ENCODE measurements at regions not wholly inside any gene's neighbourhood (a gene's known extent, or its start where the extent isn't known, plus 50 kb on each side); places are given as distances from the start of the nearest gene placed in this dataset.
"Not testable (repeated sequence)": the region's sequence is repeated elsewhere in the genome, so short reads cannot be mapped to it uniquely, and the experiment has no call there.

DNA sequence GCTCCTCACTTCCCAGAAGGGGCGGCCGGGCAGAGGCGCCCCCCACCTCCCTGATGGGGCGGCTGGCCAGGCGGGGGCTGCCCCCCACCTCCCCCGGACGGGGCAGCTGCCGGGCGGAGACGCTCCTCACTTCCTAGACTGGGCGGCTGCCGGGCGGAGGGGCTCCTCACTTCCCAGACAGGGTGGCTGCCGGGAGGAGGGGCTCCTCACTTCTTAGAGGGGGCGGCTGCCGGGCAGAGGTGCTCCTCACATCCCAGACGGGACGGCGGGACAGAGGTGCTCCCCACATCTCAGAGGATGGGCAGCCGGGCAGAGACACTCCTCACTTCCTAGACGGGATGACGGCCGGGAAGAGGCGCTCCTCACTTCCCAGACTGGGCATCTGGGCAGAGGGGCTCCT is 534.0 kb upstream of the FAM98A start:
- intact Hi-C loops (cut with DNase I); H3K4me1 ChIP-seq (ENCODE audit: control insufficient read depth in 1 of 2, insufficient read depth in 2 of 2, low read length in 2 of 2); H3K27me3 ChIP-seq (ENCODE audit: control insufficient read depth in 1 of 2, insufficient read depth in 2 of 2, low read length in 1 of 2); ATAC-seq (ENCODE audit: low FRiP score); H3K9me3 ChIP-seq (ENCODE audit: control insufficient read depth, low read length); H3K4me3 ChIP-seq (ENCODE audit: low read length in 2 of 2); DNase-seq; H3K36me3 ChIP-seq (ENCODE audit: control insufficient read depth in 1 of 2, insufficient read depth in 2 of 2, low read length in 1 of 2); H3K27ac ChIP-seq (ENCODE audit: low read depth in 1 of 2, low read length in 2 of 2): not testable (repeated sequence)
- WGBS, 2 donors = 95 to 97% methylated on average over 20 to 24 of the region's 24 CpGs

DNA sequence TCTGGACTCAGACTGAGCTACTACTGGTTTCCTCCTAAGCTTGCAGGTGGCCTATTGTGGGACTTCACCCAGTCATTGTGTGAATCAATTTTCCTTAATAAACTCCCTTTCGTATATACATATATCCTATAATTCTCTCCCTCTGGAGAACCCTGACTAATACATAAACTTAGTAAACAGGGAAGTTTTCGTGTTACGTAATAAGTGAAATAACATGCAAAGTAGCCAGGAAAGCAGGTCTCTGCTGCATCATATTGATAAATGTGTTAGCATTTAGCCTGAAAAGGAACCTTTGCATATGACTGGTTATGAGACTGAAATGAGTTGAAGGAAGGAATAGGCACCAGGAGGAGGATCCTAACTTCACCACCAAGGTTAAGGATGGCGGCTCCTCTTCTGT is 527.2 kb upstream of the FAM98A start:
- no peaks in the 10 kb centered on the region for H3K4me1 ChIP-seq (ENCODE audit: control insufficient read depth in 1 of 2, insufficient read depth in 2 of 2, low read length in 2 of 2)
- intact Hi-C loops (cut with DNase I) = no loop called here
- no peak for DNase-seq
- 93 to 95% methylated on average over 4 of the region's 4 CpGs for WGBS, 2 donors
- H3K4me3 ChIP-seq (ENCODE audit: low read length in 2 of 2) = no peak overlapping the region
- no peaks in the 10 kb centered on the region for H3K9me3 ChIP-seq (ENCODE audit: control insufficient read depth, low read length)
- H3K27me3 ChIP-seq (ENCODE audit: control insufficient read depth in 1 of 2, insufficient read depth in 2 of 2, low read length in 1 of 2) = no peaks in the 10 kb centered on the region
- H3K27ac ChIP-seq (ENCODE audit: low read depth in 1 of 2, low read length in 2 of 2) = no peak overlapping the region
- no peak for ATAC-seq (ENCODE audit: low FRiP score)
- H3K36me3 ChIP-seq (ENCODE audit: control insufficient read depth in 1 of 2, insufficient read depth in 2 of 2, low read length in 1 of 2) = no peaks in the 10 kb centered on the region

DNA sequence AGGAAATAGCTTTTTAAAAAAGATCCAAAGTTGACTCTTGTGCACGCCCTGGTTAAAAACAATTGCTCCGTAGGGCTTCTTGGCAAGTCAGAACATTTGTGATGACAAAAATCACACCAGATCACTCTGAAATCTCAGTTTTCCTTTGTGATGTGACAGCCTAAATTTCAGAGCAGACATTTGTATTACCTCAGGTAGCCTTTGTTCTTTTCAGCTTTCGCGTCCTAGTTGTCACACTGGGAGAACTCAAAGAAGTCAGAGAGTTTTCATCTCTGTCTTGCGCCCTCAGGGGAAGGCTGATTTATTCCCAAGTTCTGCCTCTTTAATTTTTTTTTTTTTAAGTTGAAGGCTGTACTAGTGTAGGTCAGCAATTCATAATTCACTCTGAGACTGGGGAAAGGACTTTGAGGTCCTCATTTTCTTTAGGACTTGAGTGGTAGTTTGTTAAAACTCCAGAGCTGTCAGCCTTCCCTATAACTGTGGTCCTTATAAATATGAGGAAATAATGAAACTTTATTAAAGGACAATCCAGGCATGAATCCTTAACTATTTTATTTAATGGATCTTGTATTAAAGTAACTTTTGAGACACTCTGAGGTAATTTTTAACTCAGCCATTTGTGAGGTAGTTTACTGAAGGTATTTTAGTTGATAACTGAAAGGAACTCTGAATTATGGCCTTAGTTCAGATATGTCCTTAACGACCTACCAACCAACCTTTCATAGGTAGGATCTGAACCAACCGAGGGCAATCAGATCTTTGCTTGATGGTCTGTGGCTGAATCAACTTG is 525.1 kb upstream of the FAM98A start:
- Histone ChIP-seq H3K9me3 (ENCODE audit: control insufficient read depth, low read length) (no peaks in the 10 kb centered on the region), H3K4me1 (ENCODE audit: control insufficient read depth in 1 of 2, insufficient read depth in 2 of 2, low read length in 2 of 2) (no peaks in the 10 kb centered on the region), H3K36me3 (ENCODE audit: control insufficient read depth in 1 of 2, insufficient read depth in 2 of 2, low read length in 1 of 2) (no peaks in the 10 kb centered on the region), H3K27me3 (ENCODE audit: control insufficient read depth in 1 of 2, insufficient read depth in 2 of 2, low read length in 1 of 2) (no peaks in the 10 kb centered on the region), H3K27ac (ENCODE audit: low read depth in 1 of 2, low read length in 2 of 2) (no peak overlapping the region), H3K4me3 (ENCODE audit: low read length in 2 of 2) (no peak overlapping the region)
- intact Hi-C loops (cut with DNase I) = no loop called here
- no peak for DNase-seq
- ATAC-seq (ENCODE audit: low FRiP score) = no peak
- 29 to 40% methylated on average over 7 of the region's 7 CpGs for WGBS, 2 donors

DNA sequence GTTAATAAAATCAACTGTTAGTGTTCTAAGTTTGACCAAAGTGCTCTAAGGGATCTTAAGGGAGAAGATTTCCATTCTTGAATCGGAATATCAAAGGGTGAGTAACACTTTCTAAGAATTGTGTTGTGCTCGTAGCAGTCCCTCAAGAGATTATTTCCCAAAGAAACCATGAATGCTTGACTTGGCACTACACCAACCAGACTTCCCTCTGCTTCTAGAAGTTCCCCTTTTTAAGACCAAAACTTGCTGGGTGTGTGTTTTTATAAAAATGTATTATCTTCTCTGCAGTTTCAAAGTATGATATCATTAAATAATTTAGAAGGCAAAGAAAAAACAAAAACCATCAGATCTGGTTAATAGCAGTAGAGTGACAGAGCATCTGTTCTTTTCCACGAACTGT is 522.0 kb upstream of the FAM98A start:
- DNase-seq (no peak), ATAC-seq (ENCODE audit: low FRiP score) (no peak)
- 9 to 12% methylated on average over 3 of the region's 3 CpGs for WGBS, 2 donors
- Histone ChIP-seq H3K27ac (ENCODE audit: low read depth in 1 of 2, low read length in 2 of 2) (no peak overlapping the region), H3K9me3 (ENCODE audit: control insufficient read depth, low read length) (no peaks in the 10 kb centered on the region), H3K4me1 (ENCODE audit: control insufficient read depth in 1 of 2, insufficient read depth in 2 of 2, low read length in 2 of 2) (no peaks in the 10 kb centered on the region), H3K27me3 (ENCODE audit: control insufficient read depth in 1 of 2, insufficient read depth in 2 of 2, low read length in 1 of 2) (no peaks in the 10 kb centered on the region), H3K4me3 (ENCODE audit: low read length in 2 of 2) (no peak overlapping the region), H3K36me3 (ENCODE audit: control insufficient read depth in 1 of 2, insufficient read depth in 2 of 2, low read length in 1 of 2) (no peaks in the 10 kb centered on the region)
- intact Hi-C loops (cut with DNase I) = no loop called here

DNA sequence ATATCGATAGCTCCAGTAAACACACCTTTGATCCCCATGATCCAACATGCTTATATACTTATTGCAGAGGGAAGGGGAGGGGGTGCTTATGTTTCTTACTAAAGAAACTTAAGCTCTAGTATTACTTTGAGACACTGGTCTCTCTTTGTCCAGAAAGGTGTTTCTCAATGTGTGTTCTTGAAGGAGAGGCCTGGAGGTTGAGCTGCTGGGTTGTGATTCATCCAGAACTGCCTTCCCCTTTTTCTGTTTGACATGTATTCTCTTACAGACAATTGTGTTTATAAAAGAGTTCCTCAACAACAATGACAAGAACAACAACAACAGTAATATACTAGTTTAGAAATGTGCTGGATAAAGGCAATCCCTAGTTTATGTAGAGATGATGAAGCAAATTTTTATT is 516.0 kb upstream of the FAM98A start:
- no peak overlapping the region for H3K27ac ChIP-seq (ENCODE audit: low read depth in 1 of 2, low read length in 2 of 2)
- intact Hi-C loops (cut with DNase I) = no loop called here
- H3K27me3 ChIP-seq (ENCODE audit: control insufficient read depth in 1 of 2, insufficient read depth in 2 of 2, low read length in 1 of 2) = no peaks in the 10 kb centered on the region
- DNase-seq = no peak
- WGBS, 2 donors = 72 to 85% methylated on average over 1 of the region's 1 CpG
- H3K9me3 ChIP-seq (ENCODE audit: control insufficient read depth, low read length) = no peaks in the 10 kb centered on the region
- H3K4me3 ChIP-seq (ENCODE audit: low read length in 2 of 2) = no peak overlapping the region
- no peak for ATAC-seq (ENCODE audit: low FRiP score)
- no peaks in the 10 kb centered on the region for H3K36me3 ChIP-seq (ENCODE audit: control insufficient read depth in 1 of 2, insufficient read depth in 2 of 2, low read length in 1 of 2)
- no peaks in the 10 kb centered on the region for H3K4me1 ChIP-seq (ENCODE audit: control insufficient read depth in 1 of 2, insufficient read depth in 2 of 2, low read length in 2 of 2)

DNA sequence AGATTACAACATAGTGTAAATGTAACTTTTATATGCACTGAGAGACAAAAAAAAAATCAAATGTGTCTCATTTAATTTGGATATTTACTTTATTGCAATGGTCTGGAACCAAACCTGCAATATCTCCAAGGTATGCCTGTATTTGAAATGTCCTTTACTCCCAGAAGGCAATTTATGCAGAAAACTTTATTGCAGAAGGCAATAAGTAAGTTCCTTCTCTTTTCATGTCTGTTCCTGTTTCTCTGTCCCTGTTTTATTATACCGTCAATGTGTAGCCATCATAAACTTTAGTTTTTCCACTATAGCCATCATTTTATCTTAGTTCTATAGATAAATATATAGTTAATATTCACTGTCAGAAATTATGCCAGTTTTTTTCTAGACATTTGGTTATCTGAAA is 513.1 kb upstream of the FAM98A start:
- intact Hi-C loops (cut with DNase I) = no loop called here
- Histone ChIP-seq H3K27me3 (ENCODE audit: control insufficient read depth in 1 of 2, insufficient read depth in 2 of 2, low read length in 1 of 2) (no peaks in the 10 kb centered on the region), H3K4me3 (ENCODE audit: low read length in 2 of 2) (no peak overlapping the region), H3K27ac (ENCODE audit: low read depth in 1 of 2, low read length in 2 of 2) (no peak overlapping the region), H3K4me1 (ENCODE audit: control insufficient read depth in 1 of 2, insufficient read depth in 2 of 2, low read length in 2 of 2) (no peaks in the 10 kb centered on the region), H3K9me3 (ENCODE audit: control insufficient read depth, low read length) (no peaks in the 10 kb centered on the region), H3K36me3 (ENCODE audit: control insufficient read depth in 1 of 2, insufficient read depth in 2 of 2, low read length in 1 of 2) (no peaks in the 10 kb centered on the region)
- DNase-seq (no peak), ATAC-seq (ENCODE audit: low FRiP score) (no peak)
- 37 to 50% methylated on average over 1 of the region's 1 CpG for whole genome bisulfite sequencing, 2 donors

DNA sequence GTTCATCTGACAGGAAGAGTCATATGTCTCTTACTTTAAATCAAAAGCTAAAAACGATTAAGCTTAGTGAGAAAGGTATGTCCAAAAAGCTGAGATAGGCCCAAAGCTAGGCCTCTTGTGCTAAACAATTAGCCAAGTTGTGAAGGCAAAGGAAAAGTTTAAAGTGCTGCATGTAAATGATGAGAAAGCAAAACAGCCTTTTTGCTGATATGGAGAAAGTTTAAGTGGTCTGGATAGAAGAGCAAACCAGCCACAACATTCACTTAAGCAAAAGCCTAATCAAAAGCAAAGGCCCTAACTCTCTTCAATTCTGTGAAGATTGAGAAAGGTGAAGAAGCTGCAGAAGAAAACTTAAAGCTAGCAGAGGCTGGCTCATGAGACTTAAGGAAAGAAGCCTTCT is 511.3 kb upstream of the FAM98A start:
- H3K9me3 ChIP-seq (ENCODE audit: control insufficient read depth, low read length) = no peaks in the 10 kb centered on the region
- intact Hi-C loops (cut with DNase I) = no loop called here
- H3K4me3 ChIP-seq (ENCODE audit: low read length in 2 of 2) = no peak overlapping the region
- no peaks in the 10 kb centered on the region for H3K4me1 ChIP-seq (ENCODE audit: control insufficient read depth in 1 of 2, insufficient read depth in 2 of 2, low read length in 2 of 2)
- no peaks in the 10 kb centered on the region for H3K36me3 ChIP-seq (ENCODE audit: control insufficient read depth in 1 of 2, insufficient read depth in 2 of 2, low read length in 1 of 2)
- no peaks in the 10 kb centered on the region for H3K27me3 ChIP-seq (ENCODE audit: control insufficient read depth in 1 of 2, insufficient read depth in 2 of 2, low read length in 1 of 2)
- ATAC-seq (ENCODE audit: low FRiP score) (no peak), DNase-seq (no peak)
- H3K27ac ChIP-seq (ENCODE audit: low read depth in 1 of 2, low read length in 2 of 2) = no peak overlapping the region
- 56 to 73% methylated on average over 1 of the region's 1 CpG for WGBS, 2 donors

DNA sequence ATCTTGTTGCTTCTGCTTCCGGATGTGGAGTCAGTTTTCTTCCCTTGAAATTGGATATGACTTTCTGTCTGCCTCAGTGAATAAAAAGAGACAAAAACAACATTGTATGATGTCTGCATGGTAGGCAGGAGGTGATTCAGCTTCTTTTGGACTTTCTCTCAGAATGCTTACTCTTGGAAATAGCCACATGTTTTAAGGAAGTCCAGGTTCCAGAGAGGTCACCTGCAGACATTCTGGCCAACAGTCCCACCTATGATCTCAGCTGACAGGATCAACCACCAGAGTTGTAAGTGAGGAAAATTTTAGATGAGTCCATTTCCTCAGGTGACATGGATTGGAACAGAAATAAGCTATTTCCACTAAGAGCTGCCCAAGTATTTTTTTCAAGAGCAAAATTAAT is 508.7 kb upstream of the FAM98A start:
- no peak for ATAC-seq (ENCODE audit: low FRiP score)
- Histone ChIP-seq H3K4me3 (ENCODE audit: low read length in 2 of 2) (no peak overlapping the region), H3K27me3 (ENCODE audit: control insufficient read depth in 1 of 2, insufficient read depth in 2 of 2, low read length in 1 of 2) (no peaks in the 10 kb centered on the region), H3K27ac (ENCODE audit: low read depth in 1 of 2, low read length in 2 of 2) (no peak overlapping the region), H3K36me3 (ENCODE audit: control insufficient read depth in 1 of 2, insufficient read depth in 2 of 2, low read length in 1 of 2) (no peaks in the 10 kb centered on the region), H3K9me3 (ENCODE audit: control insufficient read depth, low read length) (no peaks in the 10 kb centered on the region), H3K4me1 (ENCODE audit: control insufficient read depth in 1 of 2, insufficient read depth in 2 of 2, low read length in 2 of 2) (no peaks in the 10 kb centered on the region)
- 67 to 80% methylated on average over 1 of the region's 1 CpG for WGBS, 2 donors
- intact Hi-C loops (cut with DNase I) = no loop called here
- DNase-seq = no peak

DNA sequence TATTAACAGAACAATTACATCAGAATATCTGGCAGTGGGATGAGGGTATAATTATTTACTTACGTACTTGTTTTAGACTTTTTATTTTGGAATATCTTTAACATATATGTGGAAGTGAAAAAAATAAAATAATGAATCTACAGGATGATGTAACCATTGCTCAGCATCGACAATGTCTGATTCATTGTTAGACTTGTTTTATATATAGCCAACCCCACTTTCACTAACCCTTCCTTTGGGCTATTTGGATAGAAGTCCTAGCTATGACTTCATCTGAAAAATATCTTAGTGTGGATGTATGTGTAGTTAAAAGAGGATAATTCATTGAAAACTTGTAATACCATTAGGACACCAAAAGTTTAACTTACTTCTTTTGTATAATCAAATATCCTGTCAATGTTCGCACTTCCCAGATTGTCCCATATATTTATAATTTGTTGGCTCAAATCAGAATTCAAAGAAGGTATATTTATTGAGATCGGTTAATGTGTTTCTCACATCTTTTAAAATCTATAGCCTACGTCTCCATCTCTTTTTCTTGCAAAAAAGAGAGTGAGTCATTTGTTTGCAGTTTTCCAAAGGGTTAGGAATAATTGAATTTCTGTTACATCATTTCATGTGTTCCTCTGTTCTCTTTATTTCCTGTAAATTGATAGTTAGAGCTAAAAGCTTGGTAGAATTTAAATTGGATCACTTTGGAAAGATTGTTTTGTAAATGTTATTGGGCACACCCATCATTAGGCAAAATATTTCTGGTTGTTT is 506.1 kb upstream of the FAM98A start:
- no peaks in the 10 kb centered on the region for H3K36me3 ChIP-seq (ENCODE audit: control insufficient read depth in 1 of 2, insufficient read depth in 2 of 2, low read length in 1 of 2)
- intact Hi-C loops (cut with DNase I) = no loop called here
- H3K27ac ChIP-seq (ENCODE audit: low read depth in 1 of 2, low read length in 2 of 2) = no peak overlapping the region
- ATAC-seq (ENCODE audit: low FRiP score) (no peak), DNase-seq (no peak)
- no peaks in the 10 kb centered on the region for H3K27me3 ChIP-seq (ENCODE audit: control insufficient read depth in 1 of 2, insufficient read depth in 2 of 2, low read length in 1 of 2)
- WGBS, 2 donors = 45 to 51% methylated on average over 5 of the region's 5 CpGs
- no peaks in the 10 kb centered on the region for H3K9me3 ChIP-seq (ENCODE audit: control insufficient read depth, low read length)
- no peaks in the 10 kb centered on the region for H3K4me1 ChIP-seq (ENCODE audit: control insufficient read depth in 1 of 2, insufficient read depth in 2 of 2, low read length in 2 of 2)
- no peak overlapping the region for H3K4me3 ChIP-seq (ENCODE audit: low read length in 2 of 2)

All from aorta (tissue), 5 donors.